Fibroblast of skin of back (primary cell): ENCODE measurements at regions not wholly inside any gene's neighbourhood (a gene's known extent, or its start where the extent isn't known, plus 50 kb on each side); places are given as distances from the start of the nearest gene placed in this dataset.

ENCODE experiments used
- DNase-seq: peaks from one replicate; pipeline ENCODE4 v3.0.0-alpha.2; 2013

GRCh38 chr1:217029281-217030157 lies 306.3 kb upstream of the ESRRG start:
- DNase-seq: peak; percentile 74

DNA sequence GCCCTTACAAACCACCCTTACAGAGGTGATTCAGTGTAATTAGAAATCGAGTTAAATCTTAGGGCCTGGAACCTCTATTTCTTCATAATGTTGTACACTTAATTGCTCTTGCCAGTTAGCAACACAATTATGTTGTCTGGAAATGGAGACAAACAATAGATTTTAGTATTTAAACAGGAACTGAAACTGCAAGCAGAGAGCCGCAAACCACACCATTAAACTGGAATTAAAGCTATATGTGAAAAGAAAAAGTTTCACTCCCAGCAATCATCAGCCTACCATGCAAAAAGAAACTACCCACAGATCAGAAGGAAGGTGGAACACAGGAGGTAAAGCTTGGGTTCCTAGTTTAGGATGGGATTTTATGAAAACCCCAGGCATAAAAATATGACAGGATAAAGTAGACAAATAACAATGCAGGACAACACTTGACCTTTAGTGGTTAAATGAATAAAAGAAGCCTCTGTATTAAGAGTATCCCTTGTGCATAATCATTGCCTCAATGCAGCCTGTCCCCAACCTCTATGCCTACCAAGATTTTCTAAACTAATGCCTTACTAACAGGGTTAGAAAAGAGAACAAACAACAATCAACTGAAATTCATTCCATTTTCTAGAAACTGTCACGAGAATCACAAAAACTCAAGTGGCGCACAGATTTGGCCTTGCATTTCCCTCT lies 304.3 kb upstream of the ESRRG start:
- no peak for DNase-seq

DNA sequence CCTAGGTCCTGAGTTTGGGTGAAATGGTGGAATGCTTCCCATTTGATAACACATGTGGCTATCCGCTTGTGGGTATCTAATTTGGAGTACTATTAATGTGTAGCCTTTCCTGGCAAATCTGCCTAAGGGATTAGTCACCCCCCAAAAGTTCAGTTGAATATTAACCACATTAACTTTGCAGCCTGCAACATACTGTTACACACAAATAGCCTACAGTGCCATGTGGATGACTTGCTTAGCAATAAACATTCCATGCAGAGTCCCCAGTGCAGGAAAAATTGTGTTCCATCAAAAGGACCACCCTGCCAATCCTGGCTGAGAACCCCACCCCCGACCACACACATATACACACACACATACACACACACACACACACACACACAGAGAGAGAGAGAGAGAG lies 303.3 kb upstream of the ESRRG start:
- DNase-seq: no peak

DNA sequence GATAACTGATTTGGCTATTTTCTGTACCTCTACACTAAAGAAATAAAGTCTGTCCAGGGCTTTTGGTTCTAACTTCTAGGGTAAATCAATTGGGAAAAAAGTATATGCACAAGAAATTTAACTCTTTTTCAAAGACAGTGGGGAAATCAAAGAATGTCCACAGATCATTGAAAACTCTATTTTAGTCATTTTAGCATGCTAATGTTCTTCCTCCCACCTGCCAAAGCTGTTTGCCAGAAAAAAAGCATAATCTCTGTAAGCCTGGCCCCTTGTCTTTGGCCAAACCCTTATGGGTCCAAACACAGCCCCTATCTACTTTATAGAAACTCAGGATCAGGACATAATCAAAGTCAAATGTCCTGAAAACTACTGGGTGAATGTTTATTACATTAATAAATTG lies 302.2 kb upstream of the ESRRG start:
- DNase-seq: no peak

GRCh38 chr1:217024911-217025310 lies 301.7 kb upstream of the ESRRG start:
- DNase-seq: no peak

GRCh38 chr1:217021956-217022355 lies 298.7 kb upstream of the ESRRG start:
- DNase-seq: no peak

- no peak for DNase-seq
Measured at GRCh38 chr1:217021400-217021799, 298.2 kb upstream of the ESRRG start.

- no peak for DNase-seq
Measured at GRCh38 chr1:217019475-217019874, 296.2 kb upstream of the ESRRG start.

GRCh38 chr1:217018648-217019047 lies 295.4 kb upstream of the ESRRG start:
- no peak for DNase-seq

GRCh38 chr1:217017165-217017564 lies 293.9 kb upstream of the ESRRG start:
- DNase-seq: no peak

- no peak for DNase-seq
Measured at GRCh38 chr1:217014066-217014465, 290.8 kb upstream of the ESRRG start.

DNA sequence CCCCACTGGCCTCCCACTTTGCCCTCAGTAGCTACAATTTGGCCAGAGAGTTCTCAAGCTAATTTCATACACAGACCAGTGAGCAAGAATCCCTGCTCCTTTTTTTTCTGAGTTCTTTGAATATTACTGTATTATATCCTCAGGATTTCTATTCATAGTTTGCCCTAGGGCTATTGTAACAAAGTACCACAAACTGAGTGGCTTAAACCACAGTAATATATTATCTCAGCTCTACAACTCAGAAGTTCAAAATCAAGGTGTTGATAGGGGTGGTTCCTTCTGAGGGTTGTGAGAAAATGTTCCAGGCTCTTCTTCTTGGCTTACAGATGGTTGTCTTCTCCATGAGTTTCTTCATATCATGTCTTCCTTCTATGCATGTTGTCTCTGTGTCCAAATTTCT lies 289.4 kb upstream of the ESRRG start:
- no peak for DNase-seq

DNA sequence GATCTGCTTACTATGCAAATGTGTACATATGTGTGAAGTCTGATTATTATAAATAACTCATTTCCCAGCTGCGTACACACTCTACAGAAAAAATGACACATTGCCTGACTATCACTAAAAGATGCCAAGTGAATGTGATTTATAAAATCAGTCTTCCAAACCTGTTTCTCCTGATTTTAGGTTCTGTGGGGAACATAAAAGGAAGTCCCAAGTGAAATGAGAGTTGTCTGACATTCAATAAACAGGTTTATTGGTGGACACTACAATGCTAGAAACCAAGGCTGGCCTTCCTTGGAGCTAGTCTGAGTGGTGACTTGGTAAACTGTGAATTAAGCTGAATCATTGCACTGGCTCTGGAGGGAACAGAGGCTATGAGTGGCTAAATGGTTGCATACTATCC lies 287.9 kb upstream of the ESRRG start:
- DNase-seq: no peak

DNA sequence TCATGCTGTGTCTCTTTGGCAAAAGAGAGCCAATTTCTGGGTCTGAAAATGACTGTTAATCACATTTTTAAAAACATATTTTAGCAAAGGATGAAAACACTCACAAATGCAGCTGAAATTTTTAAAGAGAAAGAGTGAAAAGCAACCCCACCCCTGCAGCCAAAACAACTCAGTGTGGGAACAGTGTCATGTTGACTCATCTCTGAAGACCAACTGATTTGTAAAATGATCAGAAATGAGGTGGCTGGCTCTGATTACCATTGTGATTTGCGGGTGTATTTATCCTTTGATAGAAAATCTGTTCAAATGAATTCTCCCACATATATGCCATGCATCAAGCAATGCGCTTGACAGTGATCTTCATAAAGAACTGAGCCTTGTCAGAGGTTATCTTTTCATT lies 287.0 kb upstream of the ESRRG start:
- no peak for DNase-seq

- no peak for DNase-seq
Measured at GRCh38 chr1:217009376-217009775, 286.1 kb upstream of the ESRRG start.

GRCh38 chr1:217004776-217005436 lies 281.7 kb upstream of the ESRRG start:
- DNase-seq: no peak

- DNase-seq: no peak
Measured at GRCh38 chr1:217003355-217003754, 280.1 kb upstream of the ESRRG start.

- DNase-seq: no peak
Measured at GRCh38 chr1:216997831-216998230, 274.6 kb upstream of the ESRRG start.

- no peak for DNase-seq
Measured at GRCh38 chr1:216997069-216997468, 273.8 kb upstream of the ESRRG start.

DNA sequence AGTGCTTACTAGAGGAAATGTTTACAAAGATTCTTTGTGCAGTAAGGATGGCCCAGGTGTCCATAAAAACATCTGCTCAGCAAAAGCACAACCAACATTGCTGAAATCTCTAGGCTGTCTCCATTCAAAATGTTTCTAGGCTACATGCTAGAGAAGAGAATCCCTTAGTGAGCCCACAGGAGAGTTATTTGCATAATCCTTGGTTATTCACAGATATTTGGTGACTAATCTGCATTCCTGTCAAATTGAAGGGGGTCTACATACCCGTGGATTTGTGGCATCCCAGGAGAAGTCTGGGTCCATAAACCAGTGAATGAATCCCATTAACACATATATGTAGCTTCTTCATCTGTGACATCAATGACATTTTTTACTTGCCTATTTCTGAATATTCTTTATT lies 261.3 kb upstream of the ESRRG start:
- DNase-seq: no peak

DNA sequence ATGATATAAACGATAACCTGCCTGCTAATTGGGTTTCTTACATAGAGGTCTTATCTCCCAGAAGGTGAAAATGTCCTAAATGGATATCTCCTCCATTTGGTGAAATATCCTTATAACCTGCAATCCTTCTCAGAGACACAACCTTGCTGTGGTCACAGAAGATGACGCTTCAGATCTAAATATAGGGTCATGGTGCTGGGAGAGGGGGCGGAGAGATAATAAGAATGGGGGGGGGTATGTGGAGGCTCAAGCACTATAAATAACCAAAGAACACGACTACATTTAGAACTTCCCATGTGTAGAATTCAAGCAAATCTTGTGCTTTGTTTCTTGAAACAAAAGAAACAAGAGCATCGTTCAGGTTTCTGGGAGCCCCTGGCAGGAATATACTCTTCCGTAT lies 260.6 kb upstream of the ESRRG start:
- no peak for DNase-seq

DNA sequence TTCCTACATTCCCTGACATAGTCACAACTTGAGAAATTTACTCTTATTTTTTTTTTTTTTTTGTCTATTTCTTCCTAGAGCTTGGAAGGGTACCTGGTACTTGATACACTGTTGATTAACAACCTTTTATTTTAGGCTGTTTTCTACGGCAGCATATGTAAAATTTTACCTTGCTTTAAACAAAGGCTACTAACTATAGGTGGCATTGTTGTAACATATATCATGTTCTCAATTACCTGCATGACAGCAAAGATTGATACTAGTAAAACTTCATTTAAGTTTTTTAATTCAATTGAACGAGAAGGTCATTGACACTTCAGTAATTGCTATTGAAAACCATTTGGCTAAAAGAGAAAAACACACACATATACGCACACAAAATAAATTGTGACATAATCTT lies 238.3 kb upstream of the ESRRG start:
- no peak for DNase-seq

GRCh38 chr1:216960716-216961115 lies 237.5 kb upstream of the ESRRG start:
- DNase-seq: no peak

DNA sequence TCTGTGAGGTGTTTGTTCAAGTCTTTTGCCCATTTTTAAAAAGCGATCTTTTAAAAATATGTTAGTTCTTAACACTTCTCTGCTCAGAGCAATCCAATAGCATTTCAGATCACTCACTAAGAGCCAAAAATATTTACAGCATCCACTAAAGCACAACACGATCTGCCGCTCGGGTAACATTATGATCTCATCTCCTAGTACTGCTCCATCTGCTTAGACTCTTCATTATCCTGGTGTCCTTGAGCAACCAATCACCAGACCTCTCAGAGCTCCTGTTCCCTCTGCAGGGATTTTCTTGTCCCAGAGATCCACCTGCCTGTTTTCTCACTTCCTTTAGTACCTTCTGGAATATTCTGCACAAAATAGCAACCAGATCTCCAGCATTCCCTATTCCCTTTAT lies 235.3 kb upstream of the ESRRG start:
- no peak for DNase-seq
